ENCODE measurements at regions not wholly inside any gene's neighbourhood (a gene's known extent, or its start where the extent isn't known, plus 50 kb on each side); places are given as distances from the start of the nearest gene placed in this dataset.
"Not testable (repeated sequence)": the region's sequence is repeated elsewhere in the genome, so short reads cannot be mapped to it uniquely, and the experiment has no call there.

GRCh38 chr13:22925881-22926747 is 254.7 kb upstream of the SGCG start:
- no peak overlapping the region for H3K27ac Mint-ChIP-seq
- no peaks in the 10 kb centered on the region for H3K9me3 Mint-ChIP-seq
- no peaks in the 10 kb centered on the region for H3K36me3 Mint-ChIP-seq (ENCODE audit: low read depth)
- H3K4me1 Mint-ChIP-seq = no peaks in the 10 kb centered on the region
- peak overlapping the region; percentile 47 for H3K4me3 Mint-ChIP-seq
- H3K27me3 Mint-ChIP-seq = peaks cover 31% of the 10 kb centered on the region
- no peak for ATAC-seq (replicated peaks)

GRCh38 chr13:22926748-22927400 is 253.9 kb upstream of the SGCG start:
- Mint-ChIP-seq H3K27me3 (peaks cover 27% of the 10 kb centered on the region), H3K4me3 (no peak overlapping the region), H3K4me1 (no peaks in the 10 kb centered on the region), H3K9me3 (no peaks in the 10 kb centered on the region), H3K27ac (no peak overlapping the region), H3K36me3 (ENCODE audit: low read depth) (no peaks in the 10 kb centered on the region)
- no peak for ATAC-seq (replicated peaks)

GRCh38 chr13:22927845-22928244 is 252.9 kb upstream of the SGCG start:
- not testable (repeated sequence) for H3K36me3 Mint-ChIP-seq (ENCODE audit: low read depth); H3K9me3 Mint-ChIP-seq; H3K27ac Mint-ChIP-seq; H3K4me3 Mint-ChIP-seq; H3K4me1 Mint-ChIP-seq
- H3K27me3 Mint-ChIP-seq = peaks cover 25% of the 10 kb centered on the region
- ATAC-seq (replicated peaks) = peak; percentile 5

- no peak for ATAC-seq (replicated peaks)
- no peaks in the 10 kb centered on the region for H3K9me3 Mint-ChIP-seq
- no peaks in the 10 kb centered on the region for H3K36me3 Mint-ChIP-seq (ENCODE audit: low read depth)
- H3K4me3 Mint-ChIP-seq = no peak overlapping the region
- no peaks in the 10 kb centered on the region for H3K4me1 Mint-ChIP-seq
- H3K27me3 Mint-ChIP-seq = peaks cover 24% of the 10 kb centered on the region
- H3K27ac Mint-ChIP-seq = no peak overlapping the region
Observed at GRCh38 chr13:22929381-22930126, 251.2 kb upstream of the SGCG start.

- Mint-ChIP-seq H3K27me3 (peaks cover 11% of the 10 kb centered on the region), H3K4me1 (no peaks in the 10 kb centered on the region), H3K4me3 (no peak overlapping the region), H3K9me3 (no peaks in the 10 kb centered on the region), H3K27ac (no peak overlapping the region), H3K36me3 (ENCODE audit: low read depth) (no peaks in the 10 kb centered on the region)
- ATAC-seq (replicated peaks) = no peak
Observed at GRCh38 chr13:22931576-22931975, 249.2 kb upstream of the SGCG start.

GRCh38 chr13:22932632-22933412 is 248.0 kb upstream of the SGCG start:
- H3K9me3 Mint-ChIP-seq; ATAC-seq (replicated peaks); H3K4me1 Mint-ChIP-seq; H3K27me3 Mint-ChIP-seq; H3K36me3 Mint-ChIP-seq (ENCODE audit: low read depth); H3K27ac Mint-ChIP-seq; H3K4me3 Mint-ChIP-seq: not testable (repeated sequence)

- H3K27ac Mint-ChIP-seq = no peak overlapping the region
- no peak overlapping the region for H3K4me3 Mint-ChIP-seq
- no peak for ATAC-seq (replicated peaks)
- H3K27me3 Mint-ChIP-seq = peaks cover 3% of the 10 kb centered on the region
- no peaks in the 10 kb centered on the region for H3K9me3 Mint-ChIP-seq
- H3K4me1 Mint-ChIP-seq = no peaks in the 10 kb centered on the region
- H3K36me3 Mint-ChIP-seq (ENCODE audit: low read depth) = no peaks in the 10 kb centered on the region
Observed at GRCh38 chr13:22933571-22934181, 247.1 kb upstream of the SGCG start.

GRCh38 chr13:22934744-22935523 is 245.8 kb upstream of the SGCG start:
- Mint-ChIP-seq H3K27ac (no peak overlapping the region), H3K36me3 (ENCODE audit: low read depth) (no peaks in the 10 kb centered on the region), H3K4me1 (no peaks in the 10 kb centered on the region), H3K9me3 (no peaks in the 10 kb centered on the region), H3K4me3 (no peak overlapping the region), H3K27me3 (peaks cover 3% of the 10 kb centered on the region)
- ATAC-seq (replicated peaks) = no peak

GRCh38 chr13:22936228-22936627 is 244.6 kb upstream of the SGCG start:
- Mint-ChIP-seq H3K4me1 (no peaks in the 10 kb centered on the region), H3K4me3 (no peak overlapping the region), H3K27ac (no peak overlapping the region), H3K9me3 (no peaks in the 10 kb centered on the region), H3K36me3 (ENCODE audit: low read depth) (no peaks in the 10 kb centered on the region), H3K27me3 (peaks cover 3% of the 10 kb centered on the region)
- no peak for ATAC-seq (replicated peaks)

GRCh38 chr13:22937241-22937640 is 243.5 kb upstream of the SGCG start:
- Mint-ChIP-seq H3K27me3 (no peaks in the 10 kb centered on the region), H3K4me3 (no peak overlapping the region), H3K36me3 (ENCODE audit: low read depth) (no peaks in the 10 kb centered on the region), H3K9me3 (no peaks in the 10 kb centered on the region), H3K27ac (no peak overlapping the region), H3K4me1 (no peaks in the 10 kb centered on the region)
- no peak for ATAC-seq (replicated peaks)

- no peaks in the 10 kb centered on the region for H3K27me3 Mint-ChIP-seq
- ATAC-seq (replicated peaks) = no peak
- no peaks in the 10 kb centered on the region for H3K36me3 Mint-ChIP-seq (ENCODE audit: low read depth)
- H3K4me1 Mint-ChIP-seq = no peaks in the 10 kb centered on the region
- no peak overlapping the region for H3K27ac Mint-ChIP-seq
- no peak overlapping the region for H3K4me3 Mint-ChIP-seq
- H3K9me3 Mint-ChIP-seq = no peaks in the 10 kb centered on the region
Observed at GRCh38 chr13:22937953-22938352, 242.8 kb upstream of the SGCG start.

GRCh38 chr13:22938576-22938975 is 242.2 kb upstream of the SGCG start:
- no peak for ATAC-seq (replicated peaks)
- no peaks in the 10 kb centered on the region for H3K36me3 Mint-ChIP-seq (ENCODE audit: low read depth)
- H3K9me3 Mint-ChIP-seq = no peaks in the 10 kb centered on the region
- H3K27me3 Mint-ChIP-seq = no peaks in the 10 kb centered on the region
- no peak overlapping the region for H3K4me3 Mint-ChIP-seq
- no peaks in the 10 kb centered on the region for H3K4me1 Mint-ChIP-seq
- H3K27ac Mint-ChIP-seq = no peak overlapping the region

- no peaks in the 10 kb centered on the region for H3K27me3 Mint-ChIP-seq
- no peaks in the 10 kb centered on the region for H3K36me3 Mint-ChIP-seq (ENCODE audit: low read depth)
- H3K9me3 Mint-ChIP-seq = no peaks in the 10 kb centered on the region
Observed at GRCh38 chr13:22939157-22939556, 241.6 kb upstream of the SGCG start.

More at GRCh38 chr13:22939157-22939556, 241.6 kb upstream of the SGCG start:
- no peaks in the 10 kb centered on the region for H3K4me1 Mint-ChIP-seq
- H3K4me3 Mint-ChIP-seq = no peak overlapping the region
- H3K27ac Mint-ChIP-seq = no peak overlapping the region
- no peak for ATAC-seq (replicated peaks)
